ENCODE measurements at regions not wholly inside any gene's neighbourhood (a gene's known extent, or its start where the extent isn't known, plus 50 kb on each side); places are given as distances from the start of the nearest gene placed in this dataset.

DNA sequence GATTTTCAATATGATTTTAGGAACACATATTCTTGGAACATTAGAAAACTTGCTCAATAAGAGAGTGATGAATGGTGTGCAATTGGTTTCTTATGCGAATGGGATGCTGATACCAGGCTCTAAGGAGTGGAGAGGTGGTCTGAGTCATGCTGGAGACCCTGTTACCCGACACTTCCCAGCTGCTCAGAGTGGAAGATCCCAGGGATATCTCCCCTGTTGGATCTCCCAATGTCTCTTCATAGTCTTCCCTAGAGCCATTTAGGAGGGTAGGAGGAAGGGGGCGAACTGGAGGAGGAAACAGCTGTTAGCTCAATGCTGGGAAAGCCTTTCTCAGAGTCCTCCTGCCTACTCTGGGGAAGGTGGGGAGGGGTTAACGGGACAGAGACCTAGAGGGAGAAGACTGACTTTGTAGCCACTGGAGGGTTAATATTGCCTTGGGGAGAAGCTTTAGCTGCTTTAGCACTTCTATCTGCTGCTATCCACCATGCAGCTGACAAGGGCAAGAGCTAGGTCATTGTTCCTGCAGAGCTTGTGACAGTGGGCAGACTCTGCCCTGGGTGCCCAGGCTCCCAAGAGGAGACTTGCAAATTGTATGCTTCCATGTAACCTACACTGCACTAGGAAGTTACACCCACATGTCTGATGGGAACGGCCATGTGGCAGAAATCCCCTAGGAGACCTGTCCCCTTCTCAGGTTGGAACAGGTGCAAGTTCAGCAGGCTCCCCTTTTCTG is 301.0 kb downstream of the GADD45G start:
- ATAC-seq (ENCODE audit: low read depth) (no peak), DNase-seq (ENCODE audit: low spot score) (no peak)
- Histone ChIP-seq H3K9me3 (ENCODE audit: severe bottlenecking) (peaks cover 2% of the 10 kb centered on the region), H3K27me3 (ENCODE audit: insufficient read depth, poor library complexity, severe bottlenecking) (peaks cover 25% of the 10 kb centered on the region), H3K4me1 (ENCODE audit: insufficient read depth, poor library complexity, severe bottlenecking) (no peaks in the 10 kb centered on the region), H3K4me3 (ENCODE audit: severe bottlenecking) (no peak overlapping the region), H3K27ac (ENCODE audit: poor library complexity, severe bottlenecking) (no peak overlapping the region), H3K36me3 (ENCODE audit: low read depth) (no peaks in the 10 kb centered on the region)
- TF ChIP-seq CTCF (IDR thresholded peaks at IDR 0.05; ENCODE audit: poor library complexity, severe bottlenecking): no peak

GRCh38 chr9:89911721-89912604 is 307.2 kb downstream of the GADD45G start:
- Histone ChIP-seq H3K4me3 (ENCODE audit: severe bottlenecking) (no peak overlapping the region), H3K9me3 (ENCODE audit: severe bottlenecking) (no peaks in the 10 kb centered on the region), H3K36me3 (ENCODE audit: low read depth) (no peaks in the 10 kb centered on the region), H3K4me1 (ENCODE audit: insufficient read depth, poor library complexity, severe bottlenecking) (peaks cover 3% of the 10 kb centered on the region), H3K27ac (ENCODE audit: poor library complexity, severe bottlenecking) (no peak overlapping the region), H3K27me3 (ENCODE audit: insufficient read depth, poor library complexity, severe bottlenecking) (peaks cover 5% of the 10 kb centered on the region)
- TF ChIP-seq CTCF (IDR thresholded peaks at IDR 0.05; ENCODE audit: poor library complexity, severe bottlenecking): no peak
- DNase-seq (ENCODE audit: low spot score): no peak
- ATAC-seq (ENCODE audit: low read depth): no peak

- no peak for TF ChIP-seq CTCF (IDR thresholded peaks at IDR 0.05; ENCODE audit: poor library complexity, severe bottlenecking)
- DNase-seq (ENCODE audit: low spot score): no peak
- Histone ChIP-seq H3K9me3 (ENCODE audit: severe bottlenecking) (no peaks in the 10 kb centered on the region), H3K4me1 (ENCODE audit: insufficient read depth, poor library complexity, severe bottlenecking) (peaks cover 3% of the 10 kb centered on the region), H3K36me3 (ENCODE audit: low read depth) (no peaks in the 10 kb centered on the region), H3K4me3 (ENCODE audit: severe bottlenecking) (no peak overlapping the region), H3K27ac (ENCODE audit: poor library complexity, severe bottlenecking) (no peak overlapping the region), H3K27me3 (ENCODE audit: insufficient read depth, poor library complexity, severe bottlenecking) (no peaks in the 10 kb centered on the region)
- ATAC-seq (ENCODE audit: low read depth): no peak
These were observed 307.8 kb downstream of the GADD45G start for GRCh38 chr9:89912605-89912953.

- H3K4me3 ChIP-seq (ENCODE audit: severe bottlenecking): no peak overlapping the region
- H3K36me3 ChIP-seq (ENCODE audit: low read depth): no peaks in the 10 kb centered on the region
- H3K9me3 ChIP-seq (ENCODE audit: severe bottlenecking): no peaks in the 10 kb centered on the region
- DNase-seq (ENCODE audit: low spot score): no peak
- H3K4me1 ChIP-seq (ENCODE audit: insufficient read depth, poor library complexity, severe bottlenecking): peaks cover 3% of the 10 kb centered on the region
- no peak overlapping the region for H3K27ac ChIP-seq (ENCODE audit: poor library complexity, severe bottlenecking)
- TF ChIP-seq CTCF (IDR thresholded peaks at IDR 0.05; ENCODE audit: poor library complexity, severe bottlenecking): no peak
- no peaks in the 10 kb centered on the region for H3K27me3 ChIP-seq (ENCODE audit: insufficient read depth, poor library complexity, severe bottlenecking)
- no peak for ATAC-seq (ENCODE audit: low read depth)
These were observed 310.4 kb downstream of the GADD45G start for GRCh38 chr9:89915187-89915586.
